HEK293 (cell line): ENCODE measurements at regions not wholly inside any gene's neighbourhood (a gene's known extent, or its start where the extent isn't known, plus 50 kb on each side); places are given as distances from the start of the nearest gene placed in this dataset.

Source experiments
- CTCF ChIA-PET: fragments of 350-600 bp; formaldehyde crosslinking; extraction: SDS; loops from one replicate; lab custom pipeline; 2021; ENCODE audit warnings: antibody characterized with exemption; lab: Yijun Ruan, JAX
- POLR2A ChIA-PET: fragments of 300-600 bp; formaldehyde crosslinking; extraction: SDS; loops from one replicate; lab custom pipeline; 2020; ENCODE audit warnings: antibody characterized with exemption, inconsistent platforms; lab: Yijun Ruan, JAX
- H3K27ac ChIP-seq: fragments of 200-500 bp; sonication (Bioruptor generic); 2 replicates; pipeline ENCODE4 v1.5.1; 2014; ENCODE audit warnings: low read depth, low read length, control low read depth, inconsistent platforms; ENCODE audit errors: extremely low read depth
- H3K36me3 ChIP-seq, 2 experiments: fragments of 200-500 bp in 1 of 2; sonication (Bioruptor generic) in 1 of 2; 1 replicate in 1 of 2; 2 replicates in 1 of 2; pipeline ENCODE4 v1.5.1; 2014 to 2017; ENCODE audit warnings: inconsistent platforms in 2 of 2, low read length in 2 of 2; ENCODE audit not compliant: control insufficient read depth in 2 of 2, insufficient read depth in 1 of 2
- H3K4me1 ChIP-seq: fragments of 200-500 bp; sonication (Bioruptor generic); 2 replicates; pipeline ENCODE4 v1.5.1; 2014; ENCODE audit warnings: mild to moderate bottlenecking, low read length, inconsistent platforms; ENCODE audit not compliant: control insufficient read depth, insufficient read depth
- H3K4me3 ChIP-seq: 2 replicates; pipeline ENCODE4 v1.5.1; 2011; ENCODE audit warnings: low read depth, mild to moderate bottlenecking, control low read depth, low read length, moderate library complexity
- H3K9me3 ChIP-seq: fragments of 200-500 bp; sonication (Bioruptor generic); 2 replicates; pipeline ENCODE4 v1.5.1; 2014; ENCODE audit warnings: low read depth, low read length, inconsistent platforms; ENCODE audit not compliant: control insufficient read depth, insufficient read depth
- EGR2 ChIP-seq: fragments of 450-650 bp; formaldehyde crosslinking; IDR thresholded peaks from 2 replicates; pipeline ENCODE4 v1.5.1; 2016; ENCODE audit warnings: low read depth, missing biosample characterization, missing genetic modification characterization
- SALL2 ChIP-seq: fragments of 450-650 bp; formaldehyde crosslinking; IDR thresholded peaks from 2 replicates; pipeline ENCODE4 v1.5.0; 2017; ENCODE audit warnings: missing biosample characterization, mild to moderate bottlenecking, missing genetic modification characterization, borderline replicate concordance
- SCRT2 ChIP-seq: fragments of 450-650 bp; formaldehyde crosslinking; IDR thresholded peaks from 2 replicates; pipeline ENCODE4 v1.5.1; 2016; ENCODE audit warnings: missing biosample characterization, missing genetic modification characterization
- TCF7L2 ChIP-seq: IDR thresholded peaks from 2 replicates; pipeline ENCODE4 v1.6.1; 2011; ENCODE audit warnings: low read depth, mild to moderate bottlenecking, inconsistent platforms, low read length, moderate library complexity, borderline replicate concordance
- ZBTB17 ChIP-seq: fragments of 450-650 bp; formaldehyde crosslinking; IDR thresholded peaks from 2 replicates; pipeline ENCODE4 v1.5.1; 2016; ENCODE audit warnings: missing biosample characterization, missing genetic modification characterization
- ZBTB49 ChIP-seq: fragments of 450-650 bp; formaldehyde crosslinking; IDR thresholded peaks from 2 replicates; pipeline ENCODE4 v1.5.1; 2016; ENCODE audit warnings: missing biosample characterization, missing genetic modification characterization, low read depth
- ZBTB7A ChIP-seq: fragments of 450-650 bp; formaldehyde crosslinking; IDR thresholded peaks from 2 replicates; pipeline ENCODE4 v1.5.1; 2016; ENCODE audit warnings: low read depth, missing biosample characterization, missing genetic modification characterization
- ZNF221 ChIP-seq: fragments of 450-650 bp; formaldehyde crosslinking; IDR thresholded peaks from 2 replicates; pipeline ENCODE4 v1.5.1; 2017; ENCODE audit warnings: missing biosample characterization, missing genetic modification characterization, borderline replicate concordance
- ZNF248 ChIP-seq: fragments of 450-650 bp; formaldehyde crosslinking; IDR thresholded peaks from 2 replicates; pipeline ENCODE4 v1.5.1; 2017; ENCODE audit warnings: missing biosample characterization, missing genetic modification characterization
- ZNF37A ChIP-seq: fragments of 450-650 bp; IDR thresholded peaks from 2 replicates; pipeline ENCODE4 v1.5.1; 2018; ENCODE audit warnings: missing biosample characterization, missing genetic modification characterization
- ZNF398 ChIP-seq: fragments of 450-650 bp; formaldehyde crosslinking; IDR thresholded peaks from 2 replicates; pipeline ENCODE4 v1.5.1; 2017; ENCODE audit warnings: missing biosample characterization, missing genetic modification characterization
- ZNF521 ChIP-seq: fragments of 450-650 bp; formaldehyde crosslinking; IDR thresholded peaks from 2 replicates; pipeline ENCODE4 v1.5.1; 2017; ENCODE audit warnings: missing biosample characterization, mild to moderate bottlenecking, missing genetic modification characterization
- ZNF610 ChIP-seq: fragments of 450-650 bp; formaldehyde crosslinking; IDR thresholded peaks from 2 replicates; pipeline ENCODE4 v1.5.1; 2016; ENCODE audit warnings: missing biosample characterization, missing genetic modification characterization, borderline replicate concordance
- ZNF843 ChIP-seq: fragments of 450-650 bp; formaldehyde crosslinking; IDR thresholded peaks from 2 replicates; pipeline ENCODE4 v1.5.1; 2016; ENCODE audit warnings: missing biosample characterization, missing genetic modification characterization
- ZSCAN23 ChIP-seq: fragments of 450-650 bp; formaldehyde crosslinking; IDR thresholded peaks from 2 replicates; pipeline ENCODE4 v1.5.1; 2016; ENCODE audit warnings: missing biosample characterization, missing genetic modification characterization
- TF ChIP-seq, protein P1 (sequence below): fragments of 450-650 bp; formaldehyde crosslinking; IDR thresholded peaks from 2 replicates; pipeline ENCODE4 v1.5.1; 2016; ENCODE audit warnings: missing biosample characterization, missing genetic modification characterization
- TF ChIP-seq, protein P2 (sequence below): fragments of 450-650 bp; formaldehyde crosslinking; IDR thresholded peaks from 2 replicates; pipeline ENCODE4 v1.5.1; 2016; ENCODE audit warnings: missing biosample characterization, missing genetic modification characterization
- TF ChIP-seq, protein P3 (sequence below): fragments of 450-650 bp; formaldehyde crosslinking; IDR thresholded peaks from 2 replicates; pipeline ENCODE4 v1.5.1; 2016; ENCODE audit warnings: missing biosample characterization, missing genetic modification characterization, borderline replicate concordance
- TF ChIP-seq, protein P4 (sequence below): fragments of 450-650 bp; formaldehyde crosslinking; IDR thresholded peaks from 2 replicates; pipeline ENCODE4 v1.5.1; 2016; ENCODE audit warnings: missing biosample characterization, missing genetic modification characterization

GRCh38 chr5:133700251-133700650, 87.9 kb upstream of the FSTL4 start:
- TF ChIP-seq ZNF221 (tag by site-specific recombination) (no peak), ZNF248 (no peak), ZNF843 (tag by site-specific recombination) (no peak), SALL2 (tag by site-specific recombination) (no peak), ZNF610 (no peak), ZBTB7A (no peak), ZBTB49 (tag by site-specific recombination) (no peak), EGR2 (tag by site-specific recombination) (no peak)
- TF ChIP-seq, protein P1, sequence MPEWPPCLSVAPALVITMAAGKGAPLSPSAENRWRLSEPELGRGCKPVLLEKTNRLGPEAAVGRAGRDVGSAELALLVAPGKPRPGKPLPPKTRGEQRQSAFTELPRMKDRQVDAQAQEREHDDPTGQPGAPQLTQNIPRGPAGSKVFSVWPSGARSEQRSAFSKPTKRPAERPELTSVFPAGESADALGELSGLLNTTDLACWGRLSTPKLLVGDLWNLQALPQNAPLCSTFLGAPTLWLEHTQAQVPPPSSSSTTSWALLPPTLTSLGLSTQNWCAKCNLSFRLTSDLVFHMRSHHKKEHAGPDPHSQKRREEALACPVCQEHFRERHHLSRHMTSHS (tag by site-specific recombination): 0 out of 2 replicates have a peak, but pooled peaks have one; percentile 22
- TF ChIP-seq, protein P2, sequence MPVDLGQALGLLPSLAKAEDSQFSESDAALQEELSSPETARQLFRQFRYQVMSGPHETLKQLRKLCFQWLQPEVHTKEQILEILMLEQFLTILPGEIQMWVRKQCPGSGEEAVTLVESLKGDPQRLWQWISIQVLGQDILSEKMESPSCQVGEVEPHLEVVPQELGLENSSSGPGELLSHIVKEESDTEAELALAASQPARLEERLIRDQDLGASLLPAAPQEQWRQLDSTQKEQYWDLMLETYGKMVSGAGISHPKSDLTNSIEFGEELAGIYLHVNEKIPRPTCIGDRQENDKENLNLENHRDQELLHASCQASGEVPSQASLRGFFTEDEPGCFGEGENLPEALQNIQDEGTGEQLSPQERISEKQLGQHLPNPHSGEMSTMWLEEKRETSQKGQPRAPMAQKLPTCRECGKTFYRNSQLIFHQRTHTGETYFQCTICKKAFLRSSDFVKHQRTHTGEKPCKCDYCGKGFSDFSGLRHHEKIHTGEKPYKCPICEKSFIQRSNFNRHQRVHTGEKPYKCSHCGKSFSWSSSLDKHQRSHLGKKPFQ (tag by site-specific recombination): peak; percentile 46; the same call in 1 of the 2 replicates
- Histone ChIP-seq H3K4me1 (no peaks in the 10 kb centered on the region), H3K36me3 (no peaks in the 10 kb centered on the region), H3K27ac (no peak overlapping the region), H3K4me3 (no peak overlapping the region), H3K9me3 (no peaks in the 10 kb centered on the region)
- ChIA-PET CTCF (interaction anchor here (0.7 kb wide), 1 partner anchor 35 kb away, joined by 4 read pairs; no protein-coding TSS in a partner anchor), POLR2A (interaction anchor here (0.7 kb wide), 1 partner anchor 204 kb away, joined by 6 read pairs; no protein-coding TSS in a partner anchor)

DNA sequence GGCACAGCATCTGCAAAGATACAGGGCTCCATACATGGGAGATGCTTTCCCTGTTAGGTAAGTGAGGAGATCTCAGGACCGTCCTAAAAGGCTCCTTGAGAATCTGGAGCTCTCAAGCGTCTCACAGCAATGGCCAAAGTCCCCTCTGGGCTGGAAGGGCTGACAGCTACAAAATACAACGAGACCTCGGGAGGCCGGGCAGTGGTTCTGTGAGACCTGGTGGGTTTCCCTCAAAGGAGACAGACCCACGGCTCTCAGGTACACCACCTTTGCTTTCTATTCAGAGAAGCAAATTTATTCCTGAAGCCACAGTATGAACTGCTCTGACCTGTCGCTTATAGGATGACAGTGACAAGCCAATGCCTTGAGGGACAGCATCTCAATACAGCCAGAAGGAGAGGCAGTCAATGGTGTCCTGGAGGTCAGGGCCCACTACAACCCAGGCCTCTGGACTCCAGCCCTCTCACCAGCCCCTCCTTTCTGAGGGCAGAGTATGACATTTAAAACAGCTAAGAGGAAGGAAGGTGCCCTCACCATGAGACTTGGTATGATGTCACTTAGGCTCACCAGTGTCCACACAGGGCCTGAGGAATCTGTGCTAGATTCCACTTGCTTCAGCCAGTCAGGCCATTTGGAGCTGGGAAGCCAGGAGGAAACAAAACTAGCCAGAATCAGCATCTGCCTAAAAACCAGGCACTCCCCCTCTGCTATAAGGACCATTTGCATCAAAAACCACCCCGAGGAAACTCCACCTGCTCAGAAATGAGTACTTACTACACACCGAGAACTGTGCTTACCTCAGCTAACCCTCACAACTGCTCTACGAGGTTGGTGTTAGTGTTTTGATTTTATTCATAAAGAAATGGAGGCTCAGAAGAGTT, 86.5 kb upstream of the FSTL4 start:
- H3K36me3 ChIP-seq: no peaks in the 10 kb centered on the region
- H3K27ac ChIP-seq: no peak overlapping the region
- TF ChIP-seq ZNF37A (no peak), SCRT2 (tag by site-specific recombination) (peak; percentile 40; the same call in 1 of the 2 replicates)
- TF ChIP-seq, protein P3, sequence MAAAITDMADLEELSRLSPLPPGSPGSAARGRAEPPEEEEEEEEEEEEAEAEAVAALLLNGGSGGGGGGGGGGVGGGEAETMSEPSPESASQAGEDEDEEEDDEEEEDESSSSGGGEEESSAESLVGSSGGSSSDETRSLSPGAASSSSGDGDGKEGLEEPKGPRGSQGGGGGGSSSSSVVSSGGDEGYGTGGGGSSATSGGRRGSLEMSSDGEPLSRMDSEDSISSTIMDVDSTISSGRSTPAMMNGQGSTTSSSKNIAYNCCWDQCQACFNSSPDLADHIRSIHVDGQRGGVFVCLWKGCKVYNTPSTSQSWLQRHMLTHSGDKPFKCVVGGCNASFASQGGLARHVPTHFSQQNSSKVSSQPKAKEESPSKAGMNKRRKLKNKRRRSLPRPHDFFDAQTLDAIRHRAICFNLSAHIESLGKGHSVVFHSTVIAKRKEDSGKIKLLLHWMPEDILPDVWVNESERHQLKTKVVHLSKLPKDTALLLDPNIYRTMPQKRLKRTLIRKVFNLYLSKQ (tag by site-specific recombination): no peak
- H3K4me1 ChIP-seq: no peaks in the 10 kb centered on the region
- no peak overlapping the region for H3K4me3 ChIP-seq
- ChIA-PET CTCF (interaction anchor here (0.6 kb wide), 1 partner anchor 123 kb away, joined by 5 read pairs; no protein-coding TSS in a partner anchor), POLR2A (no interaction called here)
- no peaks in the 10 kb centered on the region for H3K9me3 ChIP-seq

DNA sequence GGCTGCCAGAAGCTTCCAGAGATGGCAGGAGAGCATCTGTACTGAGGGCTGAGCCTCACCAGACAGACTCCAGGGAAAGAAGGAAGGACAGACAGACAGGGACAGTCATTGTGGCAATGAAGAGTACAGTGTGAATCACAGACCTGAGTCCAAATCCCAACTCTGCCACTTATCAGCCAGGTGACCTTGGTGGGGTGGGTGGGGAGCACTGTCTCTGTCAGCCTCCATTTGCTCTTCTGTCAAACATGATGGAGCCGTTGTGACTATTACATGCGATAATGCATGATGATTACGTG, 85.9 kb upstream of the FSTL4 start:
- POLR2A ChIA-PET: no interaction called here
- CTCF ChIA-PET: no interaction called here
- Histone ChIP-seq H3K9me3 (no peaks in the 10 kb centered on the region), H3K27ac (no peak overlapping the region), H3K36me3 (no peaks in the 10 kb centered on the region), H3K4me3 (no peak overlapping the region), H3K4me1 (no peaks in the 10 kb centered on the region)
- no peak for TF ChIP-seq ZSCAN23 (tag by site-specific recombination)
- no peak for TF ChIP-seq ZNF248
- TF ChIP-seq, protein P4, sequence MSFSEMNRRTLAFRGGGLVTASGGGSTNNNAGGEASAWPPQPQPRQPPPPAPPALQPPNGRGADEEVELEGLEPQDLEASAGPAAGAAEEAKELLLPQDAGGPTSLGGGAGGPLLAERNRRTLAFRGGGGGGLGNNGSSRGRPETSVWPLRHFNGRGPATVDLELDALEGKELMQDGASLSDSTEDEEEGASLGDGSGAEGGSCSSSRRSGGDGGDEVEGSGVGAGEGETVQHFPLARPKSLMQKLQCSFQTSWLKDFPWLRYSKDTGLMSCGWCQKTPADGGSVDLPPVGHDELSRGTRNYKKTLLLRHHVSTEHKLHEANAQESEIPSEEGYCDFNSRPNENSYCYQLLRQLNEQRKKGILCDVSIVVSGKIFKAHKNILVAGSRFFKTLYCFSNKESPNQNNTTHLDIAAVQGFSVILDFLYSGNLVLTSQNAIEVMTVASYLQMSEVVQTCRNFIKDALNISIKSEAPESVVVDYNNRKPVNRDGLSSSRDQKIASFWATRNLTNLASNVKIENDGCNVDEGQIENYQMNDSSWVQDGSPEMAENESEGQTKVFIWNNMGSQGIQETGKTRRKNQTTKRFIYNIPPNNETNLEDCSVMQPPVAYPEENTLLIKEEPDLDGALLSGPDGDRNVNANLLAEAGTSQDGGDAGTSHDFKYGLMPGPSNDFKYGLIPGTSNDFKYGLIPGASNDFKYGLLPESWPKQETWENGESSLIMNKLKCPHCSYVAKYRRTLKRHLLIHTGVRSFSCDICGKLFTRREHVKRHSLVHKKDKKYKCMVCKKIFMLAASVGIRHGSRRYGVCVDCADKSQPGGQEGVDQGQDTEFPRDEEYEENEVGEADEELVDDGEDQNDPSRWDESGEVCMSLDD (tag by site-specific recombination): no peak
- TF ChIP-seq ZNF398 (tag by site-specific recombination): no peak
- TF ChIP-seq TCF7L2: no peak
- no peak for TF ChIP-seq ZNF521 (tag by site-specific recombination)
- no peak for TF ChIP-seq ZBTB17 (tag by site-specific recombination)
